ENCODE measurements at regions not wholly inside any gene's neighbourhood (a gene's known extent, or its start where the extent isn't known, plus 50 kb on each side); places are given as distances from the start of the nearest gene placed in this dataset.
"Not testable (repeated sequence)": the region's sequence is repeated elsewhere in the genome, so short reads cannot be mapped to it uniquely, and the experiment has no call there.

- no peak for FAIRE-seq
- no peak for DNase-seq (ENCODE audit: low read depth)
Measured at GRCh38 chr5:82938901-82939725, 138.1 kb downstream of the TMEM167A start.

GRCh38 chr5:82932473-82933220 is 144.5 kb downstream of the TMEM167A start:
- H3K27me3 Mint-ChIP-seq (ENCODE audit: low read depth, unreplicated experiment); H3K4me1 Mint-ChIP-seq (ENCODE audit: low read depth, unreplicated experiment); H3K4me1 ChIP-seq (ENCODE audit: insufficient read depth, low read length); H3K36me3 Mint-ChIP-seq (ENCODE audit: low read depth, unreplicated experiment); H3K27ac ChIP-seq (ENCODE audit: low read depth, low read length); H3K4me2 ChIP-seq (ENCODE audit: low read length); H3K4me3 ChIP-seq (ENCODE audit: insufficient read depth, low read depth, low read length); H3K9me3 Mint-ChIP-seq (ENCODE audit: unreplicated experiment); H2AFZ ChIP-seq (ENCODE audit: low read depth, low read length); H3K9ac ChIP-seq (ENCODE audit: low read length); H4K20me1 ChIP-seq (ENCODE audit: insufficient read depth, low read length); H3K27ac Mint-ChIP-seq (ENCODE audit: unreplicated experiment); H3K27me3 ChIP-seq (ENCODE audit: insufficient read depth, low read length); H3K79me2 ChIP-seq (ENCODE audit: insufficient read depth, low read length); FAIRE-seq; H3K4me3 Mint-ChIP-seq (ENCODE audit: unreplicated experiment); DNase-seq (ENCODE audit: low read depth); H3K36me3 ChIP-seq (ENCODE audit: insufficient read depth, low read length); H3K9me3 ChIP-seq (ENCODE audit: insufficient read depth, low read depth, low read length): not testable (repeated sequence)

More at GRCh38 chr5:82938901-82939725, 138.1 kb downstream of the TMEM167A start:
- no peaks in the 10 kb centered on the region for H3K36me3 ChIP-seq (ENCODE audit: insufficient read depth, low read length)
- no peaks in the 10 kb centered on the region for H4K20me1 ChIP-seq (ENCODE audit: insufficient read depth, low read length)
- H3K27ac Mint-ChIP-seq (ENCODE audit: unreplicated experiment), result no peak overlapping the region
- H3K9me3 ChIP-seq (ENCODE audit: insufficient read depth, low read depth, low read length), result no peaks in the 10 kb centered on the region
- TF ChIP-seq CTCF (IDR thresholded peaks at IDR 0.05; ENCODE audit: insufficient read depth, low read depth, low read length) (no peak), EZH2 (IDR thresholded peaks at IDR 0.05; ENCODE audit: insufficient read depth, low read length) (no peak)
- no peaks in the 10 kb centered on the region for H3K27me3 Mint-ChIP-seq (ENCODE audit: low read depth, unreplicated experiment)
- no peaks in the 10 kb centered on the region for H3K79me2 ChIP-seq (ENCODE audit: insufficient read depth, low read length)
- H3K4me2 ChIP-seq (ENCODE audit: low read length), result no peak overlapping the region
- H2AFZ ChIP-seq (ENCODE audit: low read depth, low read length), result no peak overlapping the region
- no peaks in the 10 kb centered on the region for H3K4me1 ChIP-seq (ENCODE audit: insufficient read depth, low read length)
- no peak overlapping the region for H3K4me3 Mint-ChIP-seq (ENCODE audit: unreplicated experiment)
- H3K27me3 ChIP-seq (ENCODE audit: insufficient read depth, low read length), result no peaks in the 10 kb centered on the region
- H3K4me1 Mint-ChIP-seq (ENCODE audit: low read depth, unreplicated experiment), result no peaks in the 10 kb centered on the region
- no peak overlapping the region for H3K9ac ChIP-seq (ENCODE audit: low read length)
- H3K4me3 ChIP-seq (ENCODE audit: insufficient read depth, low read depth, low read length), result no peak overlapping the region
- no peaks in the 10 kb centered on the region for H3K9me3 Mint-ChIP-seq (ENCODE audit: unreplicated experiment)
- H3K27ac ChIP-seq (ENCODE audit: low read depth, low read length), result no peak overlapping the region
- no peaks in the 10 kb centered on the region for H3K36me3 Mint-ChIP-seq (ENCODE audit: low read depth, unreplicated experiment)

- Mint-ChIP-seq H3K36me3 (ENCODE audit: low read depth, unreplicated experiment) (no peaks in the 10 kb centered on the region), H3K27ac (ENCODE audit: unreplicated experiment) (no peak overlapping the region), H3K4me1 (ENCODE audit: low read depth, unreplicated experiment) (no peaks in the 10 kb centered on the region), H3K9me3 (ENCODE audit: unreplicated experiment) (no peaks in the 10 kb centered on the region), H3K27me3 (ENCODE audit: low read depth, unreplicated experiment) (no peaks in the 10 kb centered on the region), H3K4me3 (ENCODE audit: unreplicated experiment) (no peak overlapping the region)
- FAIRE-seq (no peak), DNase-seq (ENCODE audit: low read depth) (peak; percentile 64)
- H2AFZ ChIP-seq (ENCODE audit: low read depth, low read length), result no peak overlapping the region
- H4K20me1 ChIP-seq (ENCODE audit: insufficient read depth, low read length), result no peaks in the 10 kb centered on the region
- no peaks in the 10 kb centered on the region for H3K27me3 ChIP-seq (ENCODE audit: insufficient read depth, low read length)
- H3K27ac ChIP-seq (ENCODE audit: low read depth, low read length), result no peak overlapping the region
- no peak overlapping the region for H3K4me3 ChIP-seq (ENCODE audit: insufficient read depth, low read depth, low read length)
- no peaks in the 10 kb centered on the region for H3K79me2 ChIP-seq (ENCODE audit: insufficient read depth, low read length)
- H3K4me1 ChIP-seq (ENCODE audit: insufficient read depth, low read length), result no peaks in the 10 kb centered on the region
- H3K9ac ChIP-seq (ENCODE audit: low read length), result no peak overlapping the region
- no peak overlapping the region for H3K4me2 ChIP-seq (ENCODE audit: low read length)
- H3K36me3 ChIP-seq (ENCODE audit: insufficient read depth, low read length), result no peaks in the 10 kb centered on the region
- TF ChIP-seq EZH2 (IDR thresholded peaks at IDR 0.05; ENCODE audit: insufficient read depth, low read length), result no peak
- TF ChIP-seq CTCF (IDR thresholded peaks at IDR 0.05; ENCODE audit: insufficient read depth, low read depth, low read length), result no peak
- no peaks in the 10 kb centered on the region for H3K9me3 ChIP-seq (ENCODE audit: insufficient read depth, low read depth, low read length)
Measured at GRCh38 chr5:82931110-82931509, 146.1 kb downstream of the TMEM167A start.
